Fibroblast of pulmonary artery (primary cell): ENCODE measurements at regions not wholly inside any gene's neighbourhood (a gene's known extent, or its start where the extent isn't known, plus 50 kb on each side); places are given as distances from the start of the nearest gene placed in this dataset.
A peak's percentile ranks its signal among the peaks of the same experiment; 100 is the strongest.

Experiments used
- DNase-seq: peaks from one replicate; pipeline ENCODE4 v3.0.0-alpha.2; 2010; ENCODE audit warnings: low read depth
- H3K4me3 ChIP-seq: replicated peaks from 2 replicates; pipeline ENCODE4 v1.5.1; 2011; ENCODE audit warnings: low read depth, mild to moderate bottlenecking, control low read depth, low read length, moderate library complexity
- CTCF ChIP-seq: IDR thresholded peaks from 2 replicates; pipeline ENCODE4 v1.5.1; 2011; ENCODE audit warnings: mild to moderate bottlenecking, control low read depth, low read length, inconsistent platforms; ENCODE audit errors: missing control alignments

- H3K4me3 ChIP-seq = no peak overlapping the region
- no peak for DNase-seq
- no peak for TF ChIP-seq CTCF
Observed at GRCh38 chr5:114018186-114018585, 343.7 kb upstream of the KCNN2 start.

GRCh38 chr5:114038756-114039155, 323.1 kb upstream of the KCNN2 start:
- H3K4me3 ChIP-seq = no peak overlapping the region
- no peak for DNase-seq
- no peak for TF ChIP-seq CTCF

GRCh38 chr5:114050087-114050486, 311.8 kb upstream of the KCNN2 start:
- DNase-seq = no peak
- no peak for TF ChIP-seq CTCF

GRCh38 chr5:114053372-114053771, 308.5 kb upstream of the KCNN2 start:
- no peak for DNase-seq
- no peak for TF ChIP-seq CTCF
- H3K4me3 ChIP-seq = no peak overlapping the region

More at GRCh38 chr5:114050087-114050486, 311.8 kb upstream of the KCNN2 start:
- H3K4me3 ChIP-seq = no peak overlapping the region

GRCh38 chr5:114054594-114054993, 307.3 kb upstream of the KCNN2 start:
- TF ChIP-seq CTCF = no peak
- H3K4me3 ChIP-seq = no peak overlapping the region
- DNase-seq = no peak

- TF ChIP-seq CTCF = no peak
- H3K4me3 ChIP-seq = peak overlapping the region; percentile 24
- DNase-seq = peak; percentile 21
Observed at GRCh38 chr5:114055318-114056184, 306.3 kb upstream of the KCNN2 start.

- DNase-seq = no peak
- no peak for TF ChIP-seq CTCF
- H3K4me3 ChIP-seq = no peak overlapping the region
Observed at GRCh38 chr5:114056185-114056538, 305.7 kb upstream of the KCNN2 start.
